SU-DHL-6 (cell line): ENCODE measurements at regions not wholly inside any gene's neighbourhood (a gene's known extent, or its start where the extent isn't known, plus 50 kb on each side); places are given as distances from the start of the nearest gene placed in this dataset.

Source experiments
- H2AFZ ChIP-seq: fragments of 200-600 bp; sonication (generic); 2 replicates; pipeline ENCODE4 v1.6.1; 2014; ENCODE audit warnings: low read depth, mild to moderate bottlenecking, moderate library complexity, mixed read lengths, antibody characterized with exemption, low read length; ENCODE audit not compliant: severe bottlenecking
- H3F3A ChIP-seq: fragments of 200-600 bp; shearing (Covaris generic); 2 replicates; pipeline ENCODE4 v1.6.0; 2016; ENCODE audit warnings: antibody characterized with exemption, mild to moderate bottlenecking; ENCODE audit not compliant: insufficient read depth
- H3K27ac ChIP-seq: fragments of 200-600 bp; sonication (generic); 2 replicates; pipeline ENCODE4 v1.5.1; 2016; ENCODE audit warnings: low read depth, mild to moderate bottlenecking, low read length, moderate library complexity, mixed read lengths
- H3K27me3 ChIP-seq: fragments of 200-600 bp; sonication (generic), shearing (Covaris generic); 2 replicates; pipeline ENCODE4 v1.6.0; 2014; ENCODE audit warnings: mild to moderate bottlenecking, low read length
- H3K36me3 ChIP-seq: fragments of 200-600 bp; sonication (generic); 2 replicates; pipeline ENCODE4 v1.6.1; 2014; ENCODE audit warnings: mild to moderate bottlenecking, low read length, mixed read lengths
- H3K4me2 ChIP-seq: fragments of 300-600, 200-600 bp; shearing (Covaris generic), sonication (generic); 2 replicates; pipeline ENCODE4 v1.6.0; 2014; ENCODE audit warnings: low read length, low read depth, mild to moderate bottlenecking; ENCODE audit not compliant: poor library complexity, severe bottlenecking
- H3K4me3 ChIP-seq: fragments of 200-600 bp; sonication (generic); 2 replicates; pipeline ENCODE4 v1.5.1; 2014; ENCODE audit warnings: antibody characterized with exemption, low read length, mild to moderate bottlenecking, mixed read lengths; ENCODE audit not compliant: insufficient read depth, poor library complexity, severe bottlenecking
- H3K79me2 ChIP-seq: fragments of 200-600 bp; sonication (generic); 2 replicates; pipeline ENCODE4 v1.6.1; 2014; ENCODE audit warnings: mild to moderate bottlenecking, low read length, moderate library complexity; ENCODE audit not compliant: insufficient read depth
- H3K9ac ChIP-seq: fragments of 200-600 bp; sonication (generic); 2 replicates; pipeline ENCODE4 v1.7.0; 2014; ENCODE audit warnings: mild to moderate bottlenecking, low read length
- H3K9me2 ChIP-seq: fragments of 200-600 bp; sonication (generic); replicated peaks from 2 replicates; pipeline ENCODE4 v1.6.1; 2014; ENCODE audit warnings: low read length; ENCODE audit not compliant: insufficient read depth
- H3K9me3 ChIP-seq: fragments of 200-600 bp; sonication (generic); 2 replicates; pipeline ENCODE4 v1.6.1; 2014; ENCODE audit warnings: low read length, mixed read lengths; ENCODE audit not compliant: insufficient read depth
- H4K20me1 ChIP-seq: fragments of 200-600 bp; sonication (generic); 2 replicates; pipeline ENCODE4 v1.6.1; 2014; ENCODE audit warnings: low read depth, mild to moderate bottlenecking, antibody characterized with exemption, low read length, moderate library complexity, mixed read lengths
- EZH2phosphoT487 ChIP-seq: fragments of 200-600 bp; sonication (generic), shearing (Covaris generic); conservative IDR thresholded peaks from 2 replicates; pipeline ENCODE4 v1.6.1; 2018; ENCODE audit warnings: mild to moderate bottlenecking, antibody characterized with exemption, low read length, moderate library complexity, mixed read lengths
- TF ChIP-seq, protein P1 (sequence below): fragments of 200-600 bp; sonication (generic); IDR thresholded peaks from one replicate; pipeline ENCODE4 v1.5.1; 2017; ENCODE audit warnings: antibody characterized with exemption, mild to moderate bottlenecking, low read length, moderate library complexity; ENCODE audit not compliant: insufficient read depth, poor library complexity, severe bottlenecking

DNA sequence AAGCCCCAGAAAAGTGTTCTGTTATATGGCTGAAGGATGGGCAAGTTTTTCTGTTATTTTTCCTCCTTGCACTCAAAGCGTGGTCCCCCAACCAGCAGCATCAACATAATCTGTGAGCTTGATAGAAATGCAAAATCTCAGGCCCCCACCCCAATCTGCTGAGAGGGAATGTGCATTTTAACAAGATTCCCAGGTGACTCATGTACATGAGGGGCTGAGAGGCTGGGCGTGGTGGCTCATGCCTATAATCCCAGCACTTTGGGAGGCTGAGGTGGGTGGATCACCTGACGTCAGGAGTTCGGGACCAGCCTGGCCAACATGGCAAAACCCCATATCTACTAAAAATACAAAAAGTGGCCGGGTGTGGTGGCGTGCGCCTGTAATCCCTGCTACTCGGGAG, 326.8 kb upstream of the PODXL start:
- H3K79me2 ChIP-seq = no peaks in the 10 kb centered on the region
- H2AFZ ChIP-seq = no peak overlapping the region
- no peaks in the 10 kb centered on the region for H4K20me1 ChIP-seq
- no peak overlapping the region for H3K4me2 ChIP-seq
- H3K9me3 ChIP-seq = peaks cover 11% of the 10 kb centered on the region; the same call in 1 of the 2 replicates
- H3K27ac ChIP-seq = no peak overlapping the region
- H3K9me2 ChIP-seq = no peaks in the 10 kb centered on the region
- no peaks in the 10 kb centered on the region for H3F3A ChIP-seq
- no peak overlapping the region for H3K4me3 ChIP-seq
- H3K36me3 ChIP-seq = no peaks in the 10 kb centered on the region
- 0 out of 2 replicates have a peak, but pooled peaks cover 4% of the 10 kb centered on the region for H3K27me3 ChIP-seq
- no peak overlapping the region for H3K9ac ChIP-seq
- TF ChIP-seq, protein P1, sequence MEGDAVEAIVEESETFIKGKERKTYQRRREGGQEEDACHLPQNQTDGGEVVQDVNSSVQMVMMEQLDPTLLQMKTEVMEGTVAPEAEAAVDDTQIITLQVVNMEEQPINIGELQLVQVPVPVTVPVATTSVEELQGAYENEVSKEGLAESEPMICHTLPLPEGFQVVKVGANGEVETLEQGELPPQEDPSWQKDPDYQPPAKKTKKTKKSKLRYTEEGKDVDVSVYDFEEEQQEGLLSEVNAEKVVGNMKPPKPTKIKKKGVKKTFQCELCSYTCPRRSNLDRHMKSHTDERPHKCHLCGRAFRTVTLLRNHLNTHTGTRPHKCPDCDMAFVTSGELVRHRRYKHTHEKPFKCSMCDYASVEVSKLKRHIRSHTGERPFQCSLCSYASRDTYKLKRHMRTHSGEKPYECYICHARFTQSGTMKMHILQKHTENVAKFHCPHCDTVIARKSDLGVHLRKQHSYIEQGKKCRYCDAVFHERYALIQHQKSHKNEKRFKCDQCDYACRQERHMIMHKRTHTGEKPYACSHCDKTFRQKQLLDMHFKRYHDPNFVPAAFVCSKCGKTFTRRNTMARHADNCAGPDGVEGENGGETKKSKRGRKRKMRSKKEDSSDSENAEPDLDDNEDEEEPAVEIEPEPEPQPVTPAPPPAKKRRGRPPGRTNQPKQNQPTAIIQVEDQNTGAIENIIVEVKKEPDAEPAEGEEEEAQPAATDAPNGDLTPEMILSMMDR = no peak
- no peak for TF ChIP-seq EZH2phosphoT487

DNA sequence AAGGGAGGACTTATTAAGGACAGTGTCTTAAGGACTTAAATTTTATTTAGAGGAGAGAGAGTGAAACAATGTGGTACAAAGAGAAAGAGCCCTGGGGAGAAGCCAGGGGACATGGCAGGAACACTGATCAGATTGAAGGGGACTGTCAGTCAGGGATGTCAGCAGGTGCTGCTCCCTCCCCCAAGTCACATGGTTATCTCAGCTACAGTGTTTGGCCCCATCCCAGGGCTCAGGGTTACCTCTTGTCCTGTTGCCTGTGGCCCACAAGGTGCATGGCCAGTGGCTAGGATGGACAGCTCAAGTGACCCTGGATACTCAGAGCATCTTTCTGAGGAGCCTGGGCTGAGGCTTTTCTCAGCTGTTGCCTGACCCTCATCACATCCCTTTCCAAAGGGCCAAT, 325.9 kb upstream of the PODXL start:
- H3K9ac ChIP-seq = no peak overlapping the region
- H4K20me1 ChIP-seq = no peaks in the 10 kb centered on the region
- no peaks in the 10 kb centered on the region for H3K36me3 ChIP-seq
- H2AFZ ChIP-seq = no peak overlapping the region
- no peak overlapping the region for H3K4me2 ChIP-seq
- no peaks in the 10 kb centered on the region for H3F3A ChIP-seq
- peaks cover 11% of the 10 kb centered on the region; the same call in 1 of the 2 replicates for H3K9me3 ChIP-seq
- H3K4me3 ChIP-seq = no peak overlapping the region
- 0 out of 2 replicates have a peak, but pooled peaks cover 4% of the 10 kb centered on the region for H3K27me3 ChIP-seq
- H3K27ac ChIP-seq = no peak overlapping the region
- H3K9me2 ChIP-seq = no peaks in the 10 kb centered on the region
- TF ChIP-seq EZH2phosphoT487 = no peak
- TF ChIP-seq, protein P1 = no peak
- no peaks in the 10 kb centered on the region for H3K79me2 ChIP-seq

DNA sequence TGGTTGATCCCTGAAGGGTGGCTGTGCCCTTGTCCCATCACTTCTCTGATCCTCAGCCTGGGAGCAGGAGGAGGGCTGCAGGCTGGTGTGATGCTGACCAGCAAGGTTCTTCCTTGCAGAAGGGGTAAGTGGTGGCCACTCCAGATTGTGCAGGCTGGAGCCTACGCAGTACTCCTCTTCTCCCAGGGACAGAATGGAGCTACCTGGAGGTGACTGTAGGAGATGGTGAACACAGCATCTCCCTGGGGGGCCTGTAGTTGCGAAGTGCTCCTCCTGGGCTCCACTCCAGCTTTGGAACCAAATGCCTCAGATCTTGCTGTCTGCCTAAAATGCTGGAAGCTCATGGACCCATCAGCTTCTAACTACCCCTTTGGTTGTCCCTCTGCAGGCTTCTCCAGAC, 323.6 kb upstream of the PODXL start:
- no peak for TF ChIP-seq EZH2phosphoT487
- TF ChIP-seq, protein P1 = no peak
- Histone ChIP-seq H2AFZ (no peak overlapping the region), H3K4me2 (no peak overlapping the region), H4K20me1 (no peaks in the 10 kb centered on the region), H3K79me2 (no peaks in the 10 kb centered on the region), H3K9me2 (no peaks in the 10 kb centered on the region), H3K9ac (no peak overlapping the region), H3K4me3 (no peak overlapping the region), H3K36me3 (no peaks in the 10 kb centered on the region), H3F3A (no peaks in the 10 kb centered on the region), H3K9me3 (peaks cover 1% of the 10 kb centered on the region; the same call in 1 of the 2 replicates), H3K27ac (no peak overlapping the region), H3K27me3 (0 out of 2 replicates have a peak, but pooled peaks cover 4% of the 10 kb centered on the region)
